ENCODE measurements at regions not wholly inside any gene's neighbourhood (a gene's known extent, or its start where the extent isn't known, plus 50 kb on each side); places are given as distances from the start of the nearest gene placed in this dataset.
A peak's percentile ranks its signal among the peaks of the same experiment; 100 is the strongest.

DNA sequence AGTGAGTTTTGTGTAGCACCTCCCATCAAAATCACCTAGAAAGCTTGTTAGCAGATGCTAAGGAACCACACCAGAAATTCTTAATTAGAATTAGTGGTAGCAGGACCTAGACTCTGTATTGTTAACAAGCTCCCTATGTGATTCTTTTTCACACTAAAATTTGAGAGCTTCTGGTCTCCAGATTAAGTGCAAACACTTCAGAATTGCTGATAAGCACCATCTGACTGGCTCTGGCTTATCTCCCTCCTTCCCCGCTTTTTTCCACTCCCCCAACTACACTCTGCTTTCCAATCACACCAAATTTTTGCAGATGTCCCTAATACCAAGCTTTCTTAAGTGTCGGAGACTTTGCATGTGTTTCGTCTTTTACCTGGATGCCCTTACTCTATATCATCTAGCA, 410.1 kb upstream of the DPH6 start (continued):
- TF ChIP-seq, protein P1, sequence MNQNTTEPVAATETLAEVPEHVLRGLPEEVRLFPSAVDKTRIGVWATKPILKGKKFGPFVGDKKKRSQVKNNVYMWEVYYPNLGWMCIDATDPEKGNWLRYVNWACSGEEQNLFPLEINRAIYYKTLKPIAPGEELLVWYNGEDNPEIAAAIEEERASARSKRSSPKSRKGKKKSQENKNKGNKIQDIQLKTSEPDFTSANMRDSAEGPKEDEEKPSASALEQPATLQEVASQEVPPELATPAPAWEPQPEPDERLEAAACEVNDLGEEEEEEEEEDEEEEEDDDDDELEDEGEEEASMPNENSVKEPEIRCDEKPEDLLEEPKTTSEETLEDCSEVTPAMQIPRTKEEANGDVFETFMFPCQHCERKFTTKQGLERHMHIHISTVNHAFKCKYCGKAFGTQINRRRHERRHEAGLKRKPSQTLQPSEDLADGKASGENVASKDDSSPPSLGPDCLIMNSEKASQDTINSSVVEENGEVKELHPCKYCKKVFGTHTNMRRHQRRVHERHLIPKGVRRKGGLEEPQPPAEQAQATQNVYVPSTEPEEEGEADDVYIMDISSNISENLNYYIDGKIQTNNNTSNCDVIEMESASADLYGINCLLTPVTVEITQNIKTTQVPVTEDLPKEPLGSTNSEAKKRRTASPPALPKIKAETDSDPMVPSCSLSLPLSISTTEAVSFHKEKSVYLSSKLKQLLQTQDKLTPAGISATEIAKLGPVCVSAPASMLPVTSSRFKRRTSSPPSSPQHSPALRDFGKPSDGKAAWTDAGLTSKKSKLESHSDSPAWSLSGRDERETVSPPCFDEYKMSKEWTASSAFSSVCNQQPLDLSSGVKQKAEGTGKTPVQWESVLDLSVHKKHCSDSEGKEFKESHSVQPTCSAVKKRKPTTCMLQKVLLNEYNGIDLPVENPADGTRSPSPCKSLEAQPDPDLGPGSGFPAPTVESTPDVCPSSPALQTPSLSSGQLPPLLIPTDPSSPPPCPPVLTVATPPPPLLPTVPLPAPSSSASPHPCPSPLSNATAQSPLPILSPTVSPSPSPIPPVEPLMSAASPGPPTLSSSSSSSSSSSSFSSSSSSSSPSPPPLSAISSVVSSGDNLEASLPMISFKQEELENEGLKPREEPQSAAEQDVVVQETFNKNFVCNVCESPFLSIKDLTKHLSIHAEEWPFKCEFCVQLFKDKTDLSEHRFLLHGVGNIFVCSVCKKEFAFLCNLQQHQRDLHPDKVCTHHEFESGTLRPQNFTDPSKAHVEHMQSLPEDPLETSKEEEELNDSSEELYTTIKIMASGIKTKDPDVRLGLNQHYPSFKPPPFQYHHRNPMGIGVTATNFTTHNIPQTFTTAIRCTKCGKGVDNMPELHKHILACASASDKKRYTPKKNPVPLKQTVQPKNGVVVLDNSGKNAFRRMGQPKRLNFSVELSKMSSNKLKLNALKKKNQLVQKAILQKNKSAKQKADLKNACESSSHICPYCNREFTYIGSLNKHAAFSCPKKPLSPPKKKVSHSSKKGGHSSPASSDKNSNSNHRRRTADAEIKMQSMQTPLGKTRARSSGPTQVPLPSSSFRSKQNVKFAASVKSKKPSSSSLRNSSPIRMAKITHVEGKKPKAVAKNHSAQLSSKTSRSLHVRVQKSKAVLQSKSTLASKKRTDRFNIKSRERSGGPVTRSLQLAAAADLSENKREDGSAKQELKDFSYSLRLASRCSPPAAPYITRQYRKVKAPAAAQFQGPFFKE (tag by site-specific recombination; IDR thresholded peaks at IDR 0.05; ENCODE audit: borderline replicate concordance): no peak
- no peak for TF ChIP-seq ZNF501 (tag by site-specific recombination; IDR thresholded peaks at IDR 0.05)
- no peak for TF ChIP-seq ZNF792 (tag by site-specific recombination; IDR thresholded peaks at IDR 0.05)
- no peak for TF ChIP-seq ZBTB7A (tag by site-specific recombination; IDR thresholded peaks at IDR 0.05; ENCODE audit: low read depth)
- no peak for TF ChIP-seq ZNF629 (tag by site-specific recombination; IDR thresholded peaks at IDR 0.05)
- TF ChIP-seq GLIS1 (tag by site-specific recombination; IDR thresholded peaks at IDR 0.05): no peak
- no peak for TF ChIP-seq ZBTB1 (tag by site-specific recombination; IDR thresholded peaks at IDR 0.05)
- TF ChIP-seq ZNF2 (tag by site-specific recombination; IDR thresholded peaks at IDR 0.05): no peak
- TF ChIP-seq ZNF658 (tag by site-specific recombination; IDR thresholded peaks at IDR 0.05): no peak

- H3K36me3 ChIP-seq (ENCODE audit: control insufficient read depth in 2 of 2, insufficient read depth in 1 of 2, low read length in 2 of 2): no peaks in the 10 kb centered on the region
- H3K27ac ChIP-seq (ENCODE audit: extremely low read depth, low read depth, low read length): no peak overlapping the region
- no peaks in the 10 kb centered on the region for H3K9me3 ChIP-seq (ENCODE audit: control insufficient read depth, insufficient read depth, low read depth, low read length)
- H3K4me3 ChIP-seq (ENCODE audit: low read depth, low read length): no peak overlapping the region
- POLR2A ChIA-PET: no interaction called here
- CTCF ChIA-PET: interaction anchor here (0.7 kb wide), 1 partner anchor 964 kb away, joined by 3 read pairs; no protein-coding TSS in a partner anchor
- H3K4me1 ChIP-seq (ENCODE audit: control insufficient read depth, insufficient read depth, low read length): peaks cover 20% of the 10 kb centered on the region
- peak; percentile 85 for TF ChIP-seq OSR2 (tag by site-specific recombination; IDR thresholded peaks at IDR 0.05)
- TF ChIP-seq ZNF645 (tag by site-specific recombination; IDR thresholded peaks at IDR 0.05): no peak
- TF ChIP-seq ZNF175 (tag by site-specific recombination; IDR thresholded peaks at IDR 0.05): no peak
- TF ChIP-seq, protein P2, sequence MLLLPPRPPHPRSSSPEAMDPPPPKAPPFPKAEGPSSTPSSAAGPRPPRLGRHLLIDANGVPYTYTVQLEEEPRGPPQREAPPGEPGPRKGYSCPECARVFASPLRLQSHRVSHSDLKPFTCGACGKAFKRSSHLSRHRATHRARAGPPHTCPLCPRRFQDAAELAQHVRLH (tag by site-specific recombination; IDR thresholded peaks at IDR 0.05): 0 out of 2 replicates have a peak, but pooled peaks have one; percentile 47
- no peak for TF ChIP-seq ZNF37A (tag by site-specific recombination; IDR thresholded peaks at IDR 0.05)
- peak; percentile 75; the same call in 1 of the 2 replicates for TF ChIP-seq ZNF558 (tag by site-specific recombination; IDR thresholded peaks at IDR 0.05)
- TF ChIP-seq ZNF24 (tag by site-specific recombination; IDR thresholded peaks at IDR 0.05): 0 out of 2 replicates have a peak, but pooled peaks have one; percentile 53
- TF ChIP-seq ZNF529 (tag by site-specific recombination; IDR thresholded peaks at IDR 0.05; ENCODE audit: insufficient replicate concordance): peak; percentile 33
- 0 out of 2 replicates have a peak, but pooled peaks have one; percentile 22 for TF ChIP-seq PRDM10 (tag by site-specific recombination; IDR thresholded peaks at IDR 0.05)
- TF ChIP-seq ZXDB (tag by site-specific recombination; IDR thresholded peaks at IDR 0.05): peak; percentile 79
- peak; percentile 60; the same call in 1 of the 2 replicates for TF ChIP-seq IKZF3 (tag by site-specific recombination; IDR thresholded peaks at IDR 0.05)
- peak; percentile 75 for TF ChIP-seq FEZF1 (tag by site-specific recombination; IDR thresholded peaks at IDR 0.05)
- TF ChIP-seq MEIS1 (CRISPR knock-in tag; IDR thresholded peaks at IDR 0.05; ENCODE audit: borderline replicate concordance): peak; percentile 70; the same call in 1 of the 2 replicates
- TF ChIP-seq ZSCAN30 (tag by site-specific recombination; IDR thresholded peaks at IDR 0.05): peak; percentile 69
- no peak for TF ChIP-seq ZNF426 (tag by site-specific recombination; IDR thresholded peaks at IDR 0.05)
- TF ChIP-seq KLF10 (tag by site-specific recombination; IDR thresholded peaks at IDR 0.05): peak; percentile 70
- TF ChIP-seq, protein P3, sequence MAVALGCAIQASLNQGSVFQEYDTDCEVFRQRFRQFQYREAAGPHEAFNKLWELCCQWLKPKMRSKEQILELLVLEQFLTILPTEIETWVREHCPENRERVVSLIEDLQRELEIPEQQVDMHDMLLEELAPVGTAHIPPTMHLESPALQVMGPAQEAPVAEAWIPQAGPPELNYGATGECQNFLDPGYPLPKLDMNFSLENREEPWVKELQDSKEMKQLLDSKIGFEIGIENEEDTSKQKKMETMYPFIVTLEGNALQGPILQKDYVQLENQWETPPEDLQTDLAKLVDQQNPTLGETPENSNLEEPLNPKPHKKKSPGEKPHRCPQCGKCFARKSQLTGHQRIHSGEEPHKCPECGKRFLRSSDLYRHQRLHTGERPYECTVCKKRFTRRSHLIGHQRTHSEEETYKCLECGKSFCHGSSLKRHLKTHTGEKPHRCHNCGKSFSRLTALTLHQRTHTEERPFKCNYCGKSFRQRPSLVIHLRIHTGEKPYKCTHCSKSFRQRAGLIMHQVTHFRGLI (tag by site-specific recombination; IDR thresholded peaks at IDR 0.05): peak; percentile 15; the same call in 1 of the 2 replicates
These were observed 412.1 kb upstream of the DPH6 start for GRCh38 chr15:35958021-35958420.

Data from HEK293 (cell line).